Stimulated activated CD4-positive, alpha-beta T cell treated with anti-CD3 and anti-CD28 coated beads, Interleukin-12 subunit alpha, Interleukin-12 subunit beta, amount 100 ng/mL, for 4 hours (primary cell): ENCODE measurements at regions not wholly inside any gene's neighbourhood (a gene's known extent, or its start where the extent isn't known, plus 50 kb on each side); places are given as distances from the start of the nearest gene placed in this dataset.
"Not testable (repeated sequence)": the region's sequence is repeated elsewhere in the genome, so short reads cannot be mapped to it uniquely, and the experiment has no call there.

Experiments
- DNase-seq: peaks from one replicate; pipeline ENCODE4 v3.0.0-alpha.2; 2020

GRCh38 chr9:135391759-135392158 lies 87.8 kb upstream of the PPP1R26 start:
- no peak for DNase-seq

- DNase-seq = no peak
Observed at GRCh38 chr9:135392511-135392910, 87.1 kb upstream of the PPP1R26 start.

- DNase-seq = no peak
Observed at GRCh38 chr9:135394131-135394530, 85.5 kb upstream of the PPP1R26 start.

- no peak for DNase-seq
Observed at GRCh38 chr9:135394699-135395645, 84.6 kb upstream of the PPP1R26 start.

- DNase-seq = no peak
Observed at GRCh38 chr9:135397142-135397541, 82.4 kb upstream of the PPP1R26 start.

- DNase-seq = no peak
Observed at GRCh38 chr9:135399000-135399649, 80.5 kb upstream of the PPP1R26 start.

- DNase-seq = no peak
Observed at GRCh38 chr9:135400496-135400895, 79.1 kb upstream of the PPP1R26 start.

GRCh38 chr9:135401218-135401617 lies 78.4 kb upstream of the PPP1R26 start:
- DNase-seq = no peak

GRCh38 chr9:135402048-135402738 lies 77.4 kb upstream of the PPP1R26 start:
- DNase-seq = no peak

GRCh38 chr9:135402739-135403695 lies 76.6 kb upstream of the PPP1R26 start:
- no peak for DNase-seq

GRCh38 chr9:135403733-135404450 lies 75.7 kb upstream of the PPP1R26 start:
- DNase-seq = no peak

GRCh38 chr9:135404451-135405144 lies 75.0 kb upstream of the PPP1R26 start:
- no peak for DNase-seq

GRCh38 chr9:135405145-135405464 lies 74.5 kb upstream of the PPP1R26 start:
- DNase-seq = not testable (repeated sequence)

- DNase-seq = no peak
Observed at GRCh38 chr9:135408476-135409254, 70.9 kb upstream of the PPP1R26 start.

GRCh38 chr9:135409286-135410200 lies 70.0 kb upstream of the PPP1R26 start:
- no peak for DNase-seq

GRCh38 chr9:135410421-135410820 lies 69.2 kb upstream of the PPP1R26 start:
- DNase-seq = no peak

GRCh38 chr9:135410831-135411473 lies 68.6 kb upstream of the PPP1R26 start:
- no peak for DNase-seq

- not testable (repeated sequence) for DNase-seq
Observed at GRCh38 chr9:135411605-135412004, 68.0 kb upstream of the PPP1R26 start.
